ENCODE measurements at regions not wholly inside any gene's neighbourhood (a gene's known extent, or its start where the extent isn't known, plus 50 kb on each side); places are given as distances from the start of the nearest gene placed in this dataset.

DNA sequence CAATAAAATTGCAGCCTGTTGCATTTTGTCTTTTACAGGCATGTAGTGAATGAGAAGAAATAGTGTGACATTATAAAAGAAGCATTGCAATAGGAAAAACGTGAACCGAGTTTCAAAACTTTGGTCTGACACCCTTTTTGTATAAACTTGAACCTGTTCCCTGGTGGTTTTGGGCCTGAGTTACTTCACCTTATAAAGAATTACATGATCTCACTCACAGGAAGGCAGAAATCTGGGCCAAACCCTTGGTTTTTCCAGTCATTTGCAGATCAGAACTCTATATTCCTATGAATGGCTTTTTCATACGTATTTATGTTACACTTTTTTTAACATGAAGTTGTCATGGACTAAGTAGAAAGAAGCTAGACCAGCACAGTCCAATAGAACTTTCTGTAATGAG lies 138.5 kb upstream of the FLRT2 start:
- TF ChIP-seq, protein P1, sequence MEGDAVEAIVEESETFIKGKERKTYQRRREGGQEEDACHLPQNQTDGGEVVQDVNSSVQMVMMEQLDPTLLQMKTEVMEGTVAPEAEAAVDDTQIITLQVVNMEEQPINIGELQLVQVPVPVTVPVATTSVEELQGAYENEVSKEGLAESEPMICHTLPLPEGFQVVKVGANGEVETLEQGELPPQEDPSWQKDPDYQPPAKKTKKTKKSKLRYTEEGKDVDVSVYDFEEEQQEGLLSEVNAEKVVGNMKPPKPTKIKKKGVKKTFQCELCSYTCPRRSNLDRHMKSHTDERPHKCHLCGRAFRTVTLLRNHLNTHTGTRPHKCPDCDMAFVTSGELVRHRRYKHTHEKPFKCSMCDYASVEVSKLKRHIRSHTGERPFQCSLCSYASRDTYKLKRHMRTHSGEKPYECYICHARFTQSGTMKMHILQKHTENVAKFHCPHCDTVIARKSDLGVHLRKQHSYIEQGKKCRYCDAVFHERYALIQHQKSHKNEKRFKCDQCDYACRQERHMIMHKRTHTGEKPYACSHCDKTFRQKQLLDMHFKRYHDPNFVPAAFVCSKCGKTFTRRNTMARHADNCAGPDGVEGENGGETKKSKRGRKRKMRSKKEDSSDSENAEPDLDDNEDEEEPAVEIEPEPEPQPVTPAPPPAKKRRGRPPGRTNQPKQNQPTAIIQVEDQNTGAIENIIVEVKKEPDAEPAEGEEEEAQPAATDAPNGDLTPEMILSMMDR (IDR thresholded peaks at IDR 0.05): no peak
- TF ChIP-seq EP300 (IDR thresholded peaks at IDR 0.05): no peak

Data from ovary (tissue), 3 donors.